ENCODE measurements at regions not wholly inside any gene's neighbourhood (a gene's known extent, or its start where the extent isn't known, plus 50 kb on each side); places are given as distances from the start of the nearest gene placed in this dataset.

DNA sequence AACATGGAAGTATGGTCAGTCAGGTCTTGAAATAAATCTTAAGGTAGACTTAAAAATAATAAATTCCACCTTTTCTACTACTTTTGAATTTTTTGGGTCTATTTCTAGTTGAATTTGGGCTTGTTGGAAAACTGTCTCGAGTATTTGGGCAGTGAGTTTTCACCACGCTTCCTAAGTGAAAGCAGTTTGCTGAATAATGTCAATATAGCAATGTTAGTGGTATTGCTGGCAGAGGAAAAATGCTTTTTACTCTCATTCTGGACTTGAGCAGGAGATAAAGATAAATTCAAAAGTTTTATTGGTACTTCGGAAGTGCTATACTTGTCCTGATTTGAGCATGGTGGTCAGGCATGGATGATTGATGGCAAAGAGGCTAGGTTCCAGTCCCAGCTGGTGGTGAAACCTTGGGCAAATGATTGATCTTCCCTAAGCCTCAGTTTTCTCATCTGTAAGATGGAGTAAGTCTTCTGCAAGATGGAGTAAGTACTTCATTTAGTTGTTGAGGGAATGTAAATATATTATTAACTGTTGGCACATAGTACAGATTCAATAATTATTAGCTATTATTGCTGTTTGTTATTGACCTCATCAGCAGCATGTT, 503.5 kb upstream of the ZEB2 start:
- CTCF ChIA-PET = no interaction called here

More for the DNA sequence above, 503.5 kb upstream of the ZEB2 start:
- Histone ChIP-seq H2AFZ (ENCODE audit: low read depth, low read length, poor library complexity, severe bottlenecking) (no peak overlapping the region), H3K9me3 (ENCODE audit: control insufficient read depth in 1 of 2, insufficient read depth in 1 of 2, low read depth in 1 of 2, low read length in 2 of 2) (no peaks in the 10 kb centered on the region), H3K27me3 (ENCODE audit: insufficient read depth, low read length) (no peaks in the 10 kb centered on the region), H4K20me1 (ENCODE audit: insufficient read depth) (no peaks in the 10 kb centered on the region), H3K4me3 (replicated peaks in 1 of 2; ENCODE audit: low read depth in 1 of 2, low read length in 2 of 2) (no peak overlapping the region), H3K36me3 (ENCODE audit: control insufficient read depth in 1 of 2, insufficient read depth in 2 of 2, low read length in 2 of 2) (no peaks in the 10 kb centered on the region), H3K79me2 (ENCODE audit: insufficient read depth, low read length) (no peaks in the 10 kb centered on the region), H3K4me2 (ENCODE audit: low read length) (no peak overlapping the region), H3K9me2 (ENCODE audit: insufficient read depth) (no peaks in the 10 kb centered on the region), H3K9ac (ENCODE audit: low read length) (no peak overlapping the region), H3K27ac (ENCODE audit: low read depth, low read length) (no peak overlapping the region), H3K4me1 (ENCODE audit: control insufficient read depth in 1 of 2, insufficient read depth in 2 of 2, low read length in 2 of 2) (no peaks in the 10 kb centered on the region)
- POLR2A ChIA-PET = interaction anchor here (0.7 kb wide), 1 partner anchor 13 kb away, joined by 4 read pairs; no protein-coding TSS in a partner anchor
- BruUV-seq (replicated peaks) = no TSS peak
- TF ChIP-seq, protein P1, sequence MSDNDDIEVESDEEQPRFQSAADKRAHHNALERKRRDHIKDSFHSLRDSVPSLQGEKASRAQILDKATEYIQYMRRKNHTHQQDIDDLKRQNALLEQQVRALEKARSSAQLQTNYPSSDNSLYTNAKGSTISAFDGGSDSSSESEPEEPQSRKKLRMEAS (IDR thresholded peaks at IDR 0.05) = no peak
- TF ChIP-seq ELF1 (IDR thresholded peaks at IDR 0.05; ENCODE audit: borderline replicate concordance, low read depth) (no peak), CEBPB (IDR thresholded peaks at IDR 0.05; ENCODE audit: low read depth) (no peak), POLR2AphosphoS5 (IDR thresholded peaks at IDR 0.05; ENCODE audit: low read depth, low read length) (no peak), SP1 (IDR thresholded peaks at IDR 0.05; ENCODE audit: low read depth) (no peak), CBX3 (IDR thresholded peaks at IDR 0.05; ENCODE audit: low read depth) (no peak), SIN3A (IDR thresholded peaks at IDR 0.05; ENCODE audit: low read depth) (no peak), SRF (IDR thresholded peaks at IDR 0.05; ENCODE audit: low read depth) (no peak), EGR1 (IDR thresholded peaks at IDR 0.05; ENCODE audit: low read depth) (no peak), RAD21 (IDR thresholded peaks at IDR 0.05; ENCODE audit: low read depth) (no peak)
- TF ChIP-seq, protein P2, sequence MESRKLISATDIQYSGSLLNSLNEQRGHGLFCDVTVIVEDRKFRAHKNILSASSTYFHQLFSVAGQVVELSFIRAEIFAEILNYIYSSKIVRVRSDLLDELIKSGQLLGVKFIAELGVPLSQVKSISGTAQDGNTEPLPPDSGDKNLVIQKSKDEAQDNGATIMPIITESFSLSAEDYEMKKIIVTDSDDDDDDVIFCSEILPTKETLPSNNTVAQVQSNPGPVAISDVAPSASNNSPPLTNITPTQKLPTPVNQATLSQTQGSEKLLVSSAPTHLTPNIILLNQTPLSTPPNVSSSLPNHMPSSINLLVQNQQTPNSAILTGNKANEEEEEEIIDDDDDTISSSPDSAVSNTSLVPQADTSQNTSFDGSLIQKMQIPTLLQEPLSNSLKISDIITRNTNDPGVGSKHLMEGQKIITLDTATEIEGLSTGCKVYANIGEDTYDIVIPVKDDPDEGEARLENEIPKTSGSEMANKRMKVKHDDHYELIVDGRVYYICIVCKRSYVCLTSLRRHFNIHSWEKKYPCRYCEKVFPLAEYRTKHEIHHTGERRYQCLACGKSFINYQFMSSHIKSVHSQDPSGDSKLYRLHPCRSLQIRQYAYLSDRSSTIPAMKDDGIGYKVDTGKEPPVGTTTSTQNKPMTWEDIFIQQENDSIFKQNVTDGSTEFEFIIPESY (IDR thresholded peaks at IDR 0.05; ENCODE audit: extremely low read depth, insufficient replicate concordance, low read length) = no peak
- intact Hi-C loops (cut with micrococcal nuclease) = no loop called here
- RAD21 ChIA-PET (ENCODE audit: low non-redundant PET in 1 of 2, low total read pairs in 2 of 2, uncharacterized antibody in 2 of 2, unreplicated experiment in 2 of 2) = no interaction called here
- DNase-seq (ENCODE audit: low read depth, low spot score) (no peak), ATAC-seq (no peak)
